ENCODE measurements at regions not wholly inside any gene's neighbourhood (a gene's known extent, or its start where the extent isn't known, plus 50 kb on each side); places are given as distances from the start of the nearest gene placed in this dataset.
"Not testable (repeated sequence)": the region's sequence is repeated elsewhere in the genome, so short reads cannot be mapped to it uniquely, and the experiment has no call there.

- no peak for DNase-seq (ENCODE audit: low read depth in 2 of 2)
Measured at GRCh38 chr1:199042193-199042592, 403.4 kb downstream of the PTPRC start.

GRCh38 chr1:199044191-199044590 is 405.4 kb downstream of the PTPRC start:
- DNase-seq (ENCODE audit: low read depth in 2 of 2) = no peak

- no peak for DNase-seq (ENCODE audit: low read depth in 2 of 2)
Measured at GRCh38 chr1:199046618-199047017, 407.8 kb downstream of the PTPRC start.

- no peak for DNase-seq (ENCODE audit: low read depth in 2 of 2)
Measured at GRCh38 chr1:199054694-199055093, 415.9 kb downstream of the PTPRC start.

GRCh38 chr1:199057322-199057721 is 418.5 kb downstream of the PTPRC start:
- DNase-seq (ENCODE audit: low read depth in 2 of 2) = no peak

- no peak for DNase-seq (ENCODE audit: low read depth in 2 of 2)
Measured at GRCh38 chr1:199058281-199058680, 419.4 kb downstream of the PTPRC start.

- no peak for DNase-seq (ENCODE audit: low read depth in 2 of 2)
Measured at GRCh38 chr1:199064971-199065370, 426.1 kb downstream of the PTPRC start.

GRCh38 chr1:199067483-199067882 is 428.6 kb downstream of the PTPRC start:
- DNase-seq (ENCODE audit: low read depth in 2 of 2) = no peak

GRCh38 chr1:199071080-199071479 is 432.2 kb downstream of the PTPRC start:
- DNase-seq (ENCODE audit: low read depth in 2 of 2) = no peak

GRCh38 chr1:199073166-199073565 is 434.3 kb downstream of the PTPRC start:
- no peak for DNase-seq (ENCODE audit: low read depth in 2 of 2)

GRCh38 chr1:199075792-199076191 is 437.0 kb downstream of the PTPRC start:
- DNase-seq (ENCODE audit: low read depth in 2 of 2) = no peak

GRCh38 chr1:199079994-199080393 is 441.2 kb downstream of the PTPRC start:
- DNase-seq (ENCODE audit: low read depth in 2 of 2) = no peak

- DNase-seq (ENCODE audit: low read depth in 2 of 2) = no peak
Measured at GRCh38 chr1:199081739-199082138, 442.9 kb downstream of the PTPRC start.

GRCh38 chr1:199082778-199083389 is 444.0 kb downstream of the PTPRC start:
- no peak for DNase-seq (ENCODE audit: low read depth in 2 of 2)

GRCh38 chr1:199083680-199084079 is 444.8 kb downstream of the PTPRC start:
- DNase-seq (ENCODE audit: low read depth in 2 of 2) = no peak

- no peak for DNase-seq (ENCODE audit: low read depth in 2 of 2)
Measured at GRCh38 chr1:199084293-199084692, 445.5 kb downstream of the PTPRC start.

- no peak for DNase-seq (ENCODE audit: low read depth in 2 of 2)
Measured at GRCh38 chr1:199085903-199086302, 447.1 kb downstream of the PTPRC start.

- DNase-seq (ENCODE audit: low read depth in 2 of 2) = no peak
Measured at GRCh38 chr1:199087144-199087543, 448.3 kb downstream of the PTPRC start.

- peak; percentile 7 to 18 for DNase-seq (ENCODE audit: low read depth in 2 of 2)
Measured at GRCh38 chr1:199089393-199090122, 450.7 kb downstream of the PTPRC start.

- DNase-seq (ENCODE audit: low read depth in 2 of 2) = not testable (repeated sequence)
Measured at GRCh38 chr1:199095628-199096027, 456.8 kb downstream of the PTPRC start.

GRCh38 chr1:199096591-199096990 is 457.8 kb downstream of the PTPRC start:
- DNase-seq (ENCODE audit: low read depth in 2 of 2) = no peak

GRCh38 chr1:199098468-199098867 is 459.6 kb downstream of the PTPRC start:
- DNase-seq (ENCODE audit: low read depth in 2 of 2) = no peak

- no peak for DNase-seq (ENCODE audit: low read depth in 2 of 2)
Measured at GRCh38 chr1:199101139-199101538, 462.3 kb downstream of the PTPRC start.

GRCh38 chr1:199101635-199102034 is 462.8 kb downstream of the PTPRC start:
- no peak for DNase-seq (ENCODE audit: low read depth in 2 of 2)
